ENCODE measurements at regions not wholly inside any gene's neighbourhood (a gene's known extent, or its start where the extent isn't known, plus 50 kb on each side); places are given as distances from the start of the nearest gene placed in this dataset.
"Not testable (repeated sequence)": the region's sequence is repeated elsewhere in the genome, so short reads cannot be mapped to it uniquely, and the experiment has no call there.

- no peak for DNase-seq (ENCODE audit: low spot score)
These were observed 107.5 kb upstream of the SERPINE2 start for GRCh38 chr2:224146356-224147160.

- peak; percentile 51 for DNase-seq (ENCODE audit: low spot score)
These were observed 106.8 kb upstream of the SERPINE2 start for GRCh38 chr2:224145751-224146355.

- no peak for DNase-seq (ENCODE audit: low spot score)
These were observed 104.4 kb upstream of the SERPINE2 start for GRCh38 chr2:224143526-224143925.

GRCh38 chr2:224142397-224143312 is 103.6 kb upstream of the SERPINE2 start:
- DNase-seq (ENCODE audit: low spot score), result no peak

GRCh38 chr2:224141304-224141703 is 102.2 kb upstream of the SERPINE2 start:
- no peak for DNase-seq (ENCODE audit: low spot score)

- no peak for DNase-seq (ENCODE audit: low spot score)
These were observed 98.1 kb upstream of the SERPINE2 start for GRCh38 chr2:224137208-224137607.

- DNase-seq (ENCODE audit: low spot score), result no peak
These were observed 97.3 kb upstream of the SERPINE2 start for GRCh38 chr2:224136396-224136795.

GRCh38 chr2:224135881-224136280 is 96.8 kb upstream of the SERPINE2 start:
- DNase-seq (ENCODE audit: low spot score), result no peak

- no peak for DNase-seq (ENCODE audit: low spot score)
These were observed 95.1 kb upstream of the SERPINE2 start for GRCh38 chr2:224134003-224134734.

GRCh38 chr2:224133387-224133786 is 94.3 kb upstream of the SERPINE2 start:
- no peak for DNase-seq (ENCODE audit: low spot score)

- no peak for DNase-seq (ENCODE audit: low spot score)
These were observed 88.9 kb upstream of the SERPINE2 start for GRCh38 chr2:224127871-224128501.

- DNase-seq (ENCODE audit: low spot score), result no peak
These were observed 87.4 kb upstream of the SERPINE2 start for GRCh38 chr2:224126440-224126839.

GRCh38 chr2:224126003-224126402 is 86.9 kb upstream of the SERPINE2 start:
- DNase-seq (ENCODE audit: low spot score), result no peak

GRCh38 chr2:224122542-224122941 is 83.5 kb upstream of the SERPINE2 start:
- DNase-seq (ENCODE audit: low spot score), result no peak

GRCh38 chr2:224121406-224122067 is 82.5 kb upstream of the SERPINE2 start:
- no peak for DNase-seq (ENCODE audit: low spot score)

GRCh38 chr2:224120986-224121385 is 81.9 kb upstream of the SERPINE2 start:
- no peak for DNase-seq (ENCODE audit: low spot score)

- not testable (repeated sequence) for DNase-seq (ENCODE audit: low spot score)
These were observed 80.8 kb upstream of the SERPINE2 start for GRCh38 chr2:224119846-224120245.

GRCh38 chr2:224114428-224114827 is 75.3 kb upstream of the SERPINE2 start:
- DNase-seq (ENCODE audit: low spot score), result no peak

GRCh38 chr2:224113930-224114329 is 74.8 kb upstream of the SERPINE2 start:
- DNase-seq (ENCODE audit: low spot score), result not testable (repeated sequence)

GRCh38 chr2:224111576-224111975 is 72.5 kb upstream of the SERPINE2 start:
- DNase-seq (ENCODE audit: low spot score), result peak; percentile 34

GRCh38 chr2:224110811-224111210 is 71.7 kb upstream of the SERPINE2 start:
- no peak for DNase-seq (ENCODE audit: low spot score)

Measured in AG08396 (cell line).